GM23248 (cell line): ENCODE measurements at regions not wholly inside any gene's neighbourhood (a gene's known extent, or its start where the extent isn't known, plus 50 kb on each side); places are given as distances from the start of the nearest gene placed in this dataset.

Source experiments
- EZH2 ChIP-seq: fragments of 200-600 bp; sonication (generic); IDR thresholded peaks from 2 replicates; pipeline ENCODE4 v1.6.1; 2018; ENCODE audit warnings: antibody characterized with exemption, mild to moderate bottlenecking; ENCODE audit not compliant: insufficient read depth, poor library complexity, severe bottlenecking
- EZH2phosphoT487 ChIP-seq: fragments of 200-600 bp; sonication (generic); IDR thresholded peaks from 2 replicates; pipeline ENCODE4 v1.6.1; 2018; ENCODE audit warnings: antibody characterized with exemption, moderate library complexity, mild to moderate bottlenecking, low read depth; ENCODE audit not compliant: insufficient read depth

DNA sequence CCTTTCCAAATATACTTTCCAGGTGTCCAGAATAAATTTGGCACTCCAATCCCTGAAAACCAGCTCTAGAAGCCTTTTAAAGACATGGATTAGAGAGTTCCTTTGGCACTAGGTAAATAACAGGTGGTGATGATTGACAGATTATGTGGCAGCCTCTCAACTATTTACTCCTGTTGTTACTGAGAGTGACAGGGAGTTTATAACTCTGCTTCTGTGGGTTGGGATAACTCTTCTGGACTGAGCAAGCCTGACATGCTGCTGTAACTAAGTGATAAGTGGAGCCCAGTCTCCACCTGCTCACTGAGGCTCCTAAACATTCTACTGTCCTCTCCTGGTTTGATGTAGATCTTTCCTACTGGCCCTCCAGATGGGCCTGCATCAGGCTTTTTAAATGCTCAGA lies 693.2 kb upstream of the FTMT start:
- TF ChIP-seq EZH2phosphoT487 = no peak
- TF ChIP-seq EZH2 = no peak
